Neural cell (in vitro differentiated cells): ENCODE measurements at regions not wholly inside any gene's neighbourhood (a gene's known extent, or its start where the extent isn't known, plus 50 kb on each side); places are given as distances from the start of the nearest gene placed in this dataset.

Source experiments
- H2AFZ ChIP-seq: fragments of 200-600, 300-800 bp; sonication (generic), shearing (Covaris generic); 2 replicates; pipeline ENCODE4 v1.6.0; 2014; ENCODE audit warnings: low read depth, mild to moderate bottlenecking, antibody characterized with exemption, low read length, moderate library complexity
- H3F3A ChIP-seq: fragments of 200-600 bp; shearing (Covaris generic); 2 replicates; pipeline ENCODE4 v1.6.1; 2016; ENCODE audit warnings: mild to moderate bottlenecking, moderate library complexity, mixed read lengths, antibody characterized with exemption, low read length; ENCODE audit not compliant: insufficient read depth, poor library complexity, severe bottlenecking
- H3K27ac ChIP-seq: fragments of 200-600, 300-800 bp; sonication (generic), shearing (Covaris generic); 2 replicates; pipeline ENCODE4 v1.5.1; 2014; ENCODE audit warnings: mild to moderate bottlenecking, low read length, moderate library complexity
- H3K27me3 ChIP-seq: fragments of 300-800, 200-600 bp; sonication (generic), shearing (Covaris generic); 2 replicates; pipeline ENCODE4 v1.6.0; 2014; ENCODE audit warnings: mild to moderate bottlenecking, low read depth, low read length, moderate library complexity; ENCODE audit not compliant: insufficient read depth
- H3K36me3 ChIP-seq: fragments of 300-800, 200-600 bp; sonication (generic), shearing (Covaris generic); 2 replicates; pipeline ENCODE4 v1.5.1; 2014; ENCODE audit warnings: mild to moderate bottlenecking, antibody characterized with exemption, low read length, moderate library complexity; ENCODE audit not compliant: insufficient read depth
- H3K4me2 ChIP-seq: fragments of 300-800, 200-600 bp; sonication (generic), shearing (Covaris generic); 2 replicates; pipeline ENCODE4 v1.6.0; 2014; ENCODE audit warnings: mild to moderate bottlenecking, low read length
- H3K4me3 ChIP-seq: fragments of 300-800, 200-600 bp; sonication (generic), shearing (Covaris generic); 2 replicates; pipeline ENCODE4 v1.5.1; 2014; ENCODE audit warnings: mild to moderate bottlenecking, low read length, moderate library complexity
- H3K79me2 ChIP-seq: fragments of 200-600 bp; shearing (Covaris generic); replicated peaks from 2 replicates; pipeline ENCODE4 v1.6.0; 2014; ENCODE audit warnings: mild to moderate bottlenecking, low read length, moderate library complexity; ENCODE audit not compliant: insufficient read depth
- H3K9ac ChIP-seq: fragments of 300-800, 200-600 bp; sonication (generic), shearing (Covaris generic); 2 replicates; pipeline ENCODE4 v1.6.1; 2016; ENCODE audit warnings: mild to moderate bottlenecking, low read length, mixed read lengths
- H3K9me2 ChIP-seq: fragments of 200-600 bp; shearing (Covaris generic); 2 replicates; pipeline ENCODE4 v1.6.1; 2016; ENCODE audit warnings: mild to moderate bottlenecking, low read length, mixed read lengths; ENCODE audit not compliant: insufficient read depth
- H3K9me3 ChIP-seq: fragments of 200-600, 300-800 bp; sonication (generic), shearing (Covaris generic); 2 replicates; pipeline ENCODE4 v1.6.1; 2016; ENCODE audit warnings: mild to moderate bottlenecking, mixed run types, low read length, moderate library complexity, mixed read lengths
- H4K20me1 ChIP-seq: fragments of 200-600 bp; shearing (Covaris generic); 2 replicates; pipeline ENCODE4 v1.6.1; 2016; ENCODE audit warnings: mild to moderate bottlenecking, mixed run types; ENCODE audit not compliant: insufficient read depth
- CTCF ChIP-seq: fragments of 450-650 bp; IDR thresholded peaks from 2 replicates; pipeline ENCODE4 v1.5.1; 2014; ENCODE audit warnings: antibody characterized with exemption, mild to moderate bottlenecking, moderate library complexity; ENCODE audit not compliant: poor library complexity, severe bottlenecking
- EP300 ChIP-seq: fragments of 450-650 bp; conservative IDR thresholded peaks from 2 replicates; pipeline ENCODE4 v1.6.1; 2014; ENCODE audit warnings: antibody characterized with exemption, mild to moderate bottlenecking, moderate library complexity; ENCODE audit not compliant: poor library complexity, severe bottlenecking
- EZH2 ChIP-seq: fragments of 200-600, 300-800 bp; shearing (Covaris generic), sonication (generic); IDR thresholded peaks from 2 replicates; pipeline ENCODE4 v1.6.1; 2014; ENCODE audit warnings: antibody characterized with exemption, low read length, borderline replicate concordance, mild to moderate bottlenecking; ENCODE audit not compliant: insufficient read depth, poor library complexity, severe bottlenecking
- MXI1 ChIP-seq: fragments of 450-650 bp; conservative IDR thresholded peaks from 2 replicates; pipeline ENCODE4 v1.6.1; 2014; ENCODE audit warnings: antibody characterized with exemption, mild to moderate bottlenecking; ENCODE audit not compliant: poor library complexity, severe bottlenecking
- POLR2AphosphoS5 ChIP-seq: IDR thresholded peaks from 2 replicates; pipeline ENCODE4 v1.6.1; 2012
- RAD21 ChIP-seq: fragments of 450-650 bp; conservative IDR thresholded peaks from 2 replicates; pipeline ENCODE4 v1.6.1; 2014; ENCODE audit warnings: antibody characterized with exemption, mild to moderate bottlenecking, moderate library complexity
- REST ChIP-seq: IDR thresholded peaks from 2 replicates; pipeline ENCODE4 v1.6.1; 2012; ENCODE audit warnings: borderline replicate concordance
- SMC3 ChIP-seq: fragments of 450-650 bp; conservative IDR thresholded peaks from 2 replicates; pipeline ENCODE4 v1.6.1; 2014; ENCODE audit warnings: antibody characterized with exemption, mild to moderate bottlenecking, moderate library complexity; ENCODE audit not compliant: poor library complexity
- TAF1 ChIP-seq: IDR thresholded peaks from 2 replicates; pipeline ENCODE4 v1.6.1; 2012; ENCODE audit warnings: low read depth

- H3K4me3 ChIP-seq, result no peak overlapping the region
- no peak overlapping the region for H2AFZ ChIP-seq
- no peak overlapping the region for H3K27ac ChIP-seq
These were observed 215.5 kb upstream of the RORB start for GRCh38 chr9:74281674-74282073.

GRCh38 chr9:74282526-74283253 lies 214.4 kb upstream of the RORB start:
- Histone ChIP-seq H3K9ac (no peak overlapping the region), H2AFZ (no peak overlapping the region), H3K4me3 (no peak overlapping the region), H3K79me2 (no peaks in the 10 kb centered on the region), H3K9me2 (no peaks in the 10 kb centered on the region), H3K4me2 (no peak overlapping the region), H3K36me3 (no peaks in the 10 kb centered on the region), H3K27me3 (no peaks in the 10 kb centered on the region), H3K9me3 (no peaks in the 10 kb centered on the region), H4K20me1 (no peaks in the 10 kb centered on the region), H3F3A (no peaks in the 10 kb centered on the region), H3K27ac (no peak overlapping the region)
- TF ChIP-seq EP300 (no peak), RAD21 (no peak), REST (peak; percentile 22), SMC3 (no peak), MXI1 (no peak)

More at GRCh38 chr9:74281674-74282073, 215.5 kb upstream of the RORB start:
- no peaks in the 10 kb centered on the region for H3F3A ChIP-seq
- no peaks in the 10 kb centered on the region for H3K27me3 ChIP-seq
- no peaks in the 10 kb centered on the region for H4K20me1 ChIP-seq
- no peaks in the 10 kb centered on the region for H3K79me2 ChIP-seq
- H3K9me2 ChIP-seq, result no peaks in the 10 kb centered on the region
- no peaks in the 10 kb centered on the region for H3K36me3 ChIP-seq
- TF ChIP-seq RAD21 (no peak), REST (no peak), SMC3 (no peak), POLR2AphosphoS5 (no peak), TAF1 (no peak), EP300 (no peak), CTCF (no peak), MXI1 (no peak), EZH2 (no peak)
- no peaks in the 10 kb centered on the region for H3K9me3 ChIP-seq
- H3K9ac ChIP-seq, result no peak overlapping the region
- no peak overlapping the region for H3K4me2 ChIP-seq
